ENCODE measurements at regions not wholly inside any gene's neighbourhood (a gene's known extent, or its start where the extent isn't known, plus 50 kb on each side); places are given as distances from the start of the nearest gene placed in this dataset.

DNA sequence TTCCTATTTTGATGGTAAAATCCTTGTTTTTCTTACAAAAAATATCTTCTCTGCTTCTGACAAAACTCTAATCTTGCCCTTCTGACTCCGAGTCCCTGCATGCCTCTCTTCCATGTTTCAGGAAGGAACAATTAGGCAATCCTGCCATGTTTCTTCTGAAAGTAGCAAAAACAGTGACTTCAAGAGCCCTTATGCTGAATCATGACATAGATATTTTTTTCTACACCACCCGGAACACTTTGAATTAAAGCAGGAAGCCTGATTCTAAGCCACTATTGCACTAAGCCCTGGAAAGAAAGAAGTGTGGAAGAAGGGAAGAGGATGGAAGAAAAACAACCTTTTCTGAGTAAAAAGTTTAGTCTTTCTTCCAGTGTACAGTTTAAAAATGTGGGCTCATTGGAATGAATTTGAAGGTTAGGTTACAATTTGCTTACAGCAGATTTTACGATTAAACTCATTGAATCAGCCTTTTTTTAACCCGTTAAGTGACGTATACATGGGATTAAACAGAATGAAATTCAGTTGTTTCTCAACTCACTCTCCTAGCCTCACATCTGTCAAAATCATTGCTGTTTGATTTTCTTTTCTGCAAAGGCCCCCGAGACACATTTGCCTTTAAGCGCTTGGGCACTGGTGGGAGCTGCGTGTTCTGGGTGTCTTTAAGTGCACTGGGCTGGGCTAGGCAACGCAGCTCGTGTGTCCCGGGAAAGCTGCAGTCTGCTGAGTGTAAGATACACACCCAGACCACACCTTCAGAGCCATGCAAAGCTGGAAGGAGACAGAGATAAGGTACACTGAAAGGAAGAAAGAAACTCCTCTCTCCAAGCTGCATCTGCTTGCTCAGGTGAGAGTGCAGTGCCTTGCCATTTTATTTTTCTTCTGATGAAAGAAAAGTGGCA is 159.4 kb upstream of the CITED2 start (continued):
- TF ChIP-seq TSC22D4 (tag; IDR thresholded peaks at IDR 0.05) (no peak), BACH1 (tag; IDR thresholded peaks at IDR 0.05) (no peak), HNRNPLL (IDR thresholded peaks at IDR 0.05; ENCODE audit: low read depth, low read length, poor library complexity, severe bottlenecking) (peak; percentile 71), CBX5 (IDR thresholded peaks at IDR 0.05; ENCODE audit: borderline replicate concordance, low read depth) (no peak), XRCC3 (IDR thresholded peaks at IDR 0.05) (no peak), ZNF445 (CRISPR knock-in tag; IDR thresholded peaks at IDR 0.05; ENCODE audit: low read depth) (no peak), OTX1 (CRISPR knock-in tag; IDR thresholded peaks at IDR 0.05) (no peak), ZNF253 (CRISPR knock-in tag; conservative IDR thresholded peaks at IDR 0.05) (no peak), FOXM1 (IDR thresholded peaks at IDR 0.05; ENCODE audit: low read depth) (peak; percentile 49), FOXM1 (CRISPR knock-in tag; IDR thresholded peaks at IDR 0.05; ENCODE audit: low read depth) (no peak), CEBPB (tag; IDR thresholded peaks at IDR 0.05) (peak; percentile 74), DPF2 (IDR thresholded peaks at IDR 0.05) (peak; percentile 79), ZNF143 (CRISPR knock-in tag; IDR thresholded peaks at IDR 0.05) (no peak), ATF7 (IDR thresholded peaks at IDR 0.05) (no peak), POU5F1 (IDR thresholded peaks at IDR 0.05; ENCODE audit: borderline replicate concordance, low read depth, low read length, partially characterized antibody) (no peak), ZNF41 (CRISPR knock-in tag; conservative IDR thresholded peaks at IDR 0.05) (no peak), NFE2 (IDR thresholded peaks at IDR 0.05; ENCODE audit: low read depth) (peak; percentile 88)
- TF ChIP-seq, protein P1, sequence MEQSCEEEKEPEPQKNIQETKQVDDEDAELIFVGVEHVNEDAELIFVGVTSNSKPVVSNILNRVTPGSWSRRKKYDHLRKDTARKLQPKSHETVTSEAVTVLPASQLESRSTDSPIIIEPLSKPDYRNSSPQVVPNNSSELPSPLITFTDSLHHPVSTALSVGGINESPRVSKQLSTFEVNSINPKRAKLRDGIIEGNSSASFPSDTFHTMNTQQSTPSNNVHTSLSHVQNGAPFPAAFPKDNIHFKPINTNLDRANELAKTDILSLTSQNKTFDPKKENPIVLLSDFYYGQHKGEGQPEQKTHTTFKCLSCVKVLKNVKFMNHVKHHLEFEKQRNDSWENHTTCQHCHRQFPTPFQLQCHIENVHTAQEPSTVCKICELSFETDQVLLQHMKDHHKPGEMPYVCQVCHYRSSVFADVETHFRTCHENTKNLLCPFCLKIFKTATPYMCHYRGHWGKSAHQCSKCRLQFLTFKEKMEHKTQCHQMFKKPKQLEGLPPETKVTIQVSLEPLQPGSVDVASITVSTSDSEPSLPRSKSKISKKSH (CRISPR knock-in tag; IDR thresholded peaks at IDR 0.05), result no peak
- TF ChIP-seq, protein P2, sequence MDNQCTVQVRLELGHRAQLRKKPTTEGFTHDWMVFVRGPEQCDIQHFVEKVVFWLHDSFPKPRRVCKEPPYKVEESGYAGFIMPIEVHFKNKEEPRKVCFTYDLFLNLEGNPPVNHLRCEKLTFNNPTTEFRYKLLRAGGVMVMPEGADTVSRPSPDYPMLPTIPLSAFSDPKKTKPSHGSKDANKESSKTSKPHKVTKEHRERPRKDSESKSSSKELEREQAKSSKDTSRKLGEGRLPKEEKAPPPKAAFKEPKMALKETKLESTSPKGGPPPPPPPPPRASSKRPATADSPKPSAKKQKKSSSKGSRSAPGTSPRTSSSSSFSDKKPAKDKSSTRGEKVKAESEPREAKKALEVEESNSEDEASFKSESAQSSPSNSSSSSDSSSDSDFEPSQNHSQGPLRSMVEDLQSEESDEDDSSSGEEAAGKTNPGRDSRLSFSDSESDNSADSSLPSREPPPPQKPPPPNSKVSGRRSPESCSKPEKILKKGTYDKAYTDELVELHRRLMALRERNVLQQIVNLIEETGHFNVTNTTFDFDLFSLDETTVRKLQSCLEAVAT (IDR thresholded peaks at IDR 0.05), result no peak; a peak in 1 of 4 replicates
- TF ChIP-seq, protein P3, sequence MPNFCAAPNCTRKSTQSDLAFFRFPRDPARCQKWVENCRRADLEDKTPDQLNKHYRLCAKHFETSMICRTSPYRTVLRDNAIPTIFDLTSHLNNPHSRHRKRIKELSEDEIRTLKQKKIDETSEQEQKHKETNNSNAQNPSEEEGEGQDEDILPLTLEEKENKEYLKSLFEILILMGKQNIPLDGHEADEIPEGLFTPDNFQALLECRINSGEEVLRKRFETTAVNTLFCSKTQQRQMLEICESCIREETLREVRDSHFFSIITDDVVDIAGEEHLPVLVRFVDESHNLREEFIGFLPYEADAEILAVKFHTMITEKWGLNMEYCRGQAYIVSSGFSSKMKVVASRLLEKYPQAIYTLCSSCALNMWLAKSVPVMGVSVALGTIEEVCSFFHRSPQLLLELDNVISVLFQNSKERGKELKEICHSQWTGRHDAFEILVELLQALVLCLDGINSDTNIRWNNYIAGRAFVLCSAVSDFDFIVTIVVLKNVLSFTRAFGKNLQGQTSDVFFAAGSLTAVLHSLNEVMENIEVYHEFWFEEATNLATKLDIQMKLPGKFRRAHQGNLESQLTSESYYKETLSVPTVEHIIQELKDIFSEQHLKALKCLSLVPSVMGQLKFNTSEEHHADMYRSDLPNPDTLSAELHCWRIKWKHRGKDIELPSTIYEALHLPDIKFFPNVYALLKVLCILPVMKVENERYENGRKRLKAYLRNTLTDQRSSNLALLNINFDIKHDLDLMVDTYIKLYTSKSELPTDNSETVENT (CRISPR knock-in tag; IDR thresholded peaks at IDR 0.05), result no peak
- TF ChIP-seq, protein P4, sequence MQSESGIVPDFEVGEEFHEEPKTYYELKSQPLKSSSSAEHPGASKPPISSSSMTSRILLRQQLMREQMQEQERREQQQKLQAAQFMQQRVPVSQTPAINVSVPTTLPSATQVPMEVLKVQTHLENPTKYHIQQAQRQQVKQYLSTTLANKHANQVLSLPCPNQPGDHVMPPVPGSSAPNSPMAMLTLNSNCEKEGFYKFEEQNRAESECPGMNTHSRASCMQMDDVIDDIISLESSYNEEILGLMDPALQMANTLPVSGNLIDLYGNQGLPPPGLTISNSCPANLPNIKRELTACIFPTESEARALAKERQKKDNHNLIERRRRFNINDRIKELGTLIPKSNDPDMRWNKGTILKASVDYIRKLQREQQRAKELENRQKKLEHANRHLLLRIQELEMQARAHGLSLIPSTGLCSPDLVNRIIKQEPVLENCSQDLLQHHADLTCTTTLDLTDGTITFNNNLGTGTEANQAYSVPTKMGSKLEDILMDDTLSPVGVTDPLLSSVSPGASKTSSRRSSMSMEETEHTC (IDR thresholded peaks at IDR 0.05), result no peak

Data from K562 (cell line).